Neural cell (in vitro differentiated cells): ENCODE measurements at regions not wholly inside any gene's neighbourhood (a gene's known extent, or its start where the extent isn't known, plus 50 kb on each side); places are given as distances from the start of the nearest gene placed in this dataset.
A peak's percentile ranks its signal among the peaks of the same experiment; 100 is the strongest.

Source experiments
- H2AFZ ChIP-seq: fragments of 200-600, 300-800 bp; sonication (generic), shearing (Covaris generic); 2 replicates; pipeline ENCODE4 v1.6.0; 2014; ENCODE audit warnings: low read depth, mild to moderate bottlenecking, antibody characterized with exemption, low read length, moderate library complexity
- H3F3A ChIP-seq: fragments of 200-600 bp; shearing (Covaris generic); 2 replicates; pipeline ENCODE4 v1.6.1; 2016; ENCODE audit warnings: mild to moderate bottlenecking, moderate library complexity, mixed read lengths, antibody characterized with exemption, low read length; ENCODE audit not compliant: insufficient read depth, poor library complexity, severe bottlenecking
- H3K27ac ChIP-seq: fragments of 200-600, 300-800 bp; sonication (generic), shearing (Covaris generic); 2 replicates; pipeline ENCODE4 v1.5.1; 2014; ENCODE audit warnings: mild to moderate bottlenecking, low read length, moderate library complexity
- H3K27me3 ChIP-seq: fragments of 300-800, 200-600 bp; sonication (generic), shearing (Covaris generic); 2 replicates; pipeline ENCODE4 v1.6.0; 2014; ENCODE audit warnings: mild to moderate bottlenecking, low read depth, low read length, moderate library complexity; ENCODE audit not compliant: insufficient read depth
- H3K36me3 ChIP-seq: fragments of 300-800, 200-600 bp; sonication (generic), shearing (Covaris generic); 2 replicates; pipeline ENCODE4 v1.5.1; 2014; ENCODE audit warnings: mild to moderate bottlenecking, antibody characterized with exemption, low read length, moderate library complexity; ENCODE audit not compliant: insufficient read depth
- H3K4me2 ChIP-seq: fragments of 300-800, 200-600 bp; sonication (generic), shearing (Covaris generic); 2 replicates; pipeline ENCODE4 v1.6.0; 2014; ENCODE audit warnings: mild to moderate bottlenecking, low read length
- H3K4me3 ChIP-seq: fragments of 300-800, 200-600 bp; sonication (generic), shearing (Covaris generic); 2 replicates; pipeline ENCODE4 v1.5.1; 2014; ENCODE audit warnings: mild to moderate bottlenecking, low read length, moderate library complexity
- H3K79me2 ChIP-seq: fragments of 200-600 bp; shearing (Covaris generic); replicated peaks from 2 replicates; pipeline ENCODE4 v1.6.0; 2014; ENCODE audit warnings: mild to moderate bottlenecking, low read length, moderate library complexity; ENCODE audit not compliant: insufficient read depth
- H3K9ac ChIP-seq: fragments of 300-800, 200-600 bp; sonication (generic), shearing (Covaris generic); 2 replicates; pipeline ENCODE4 v1.6.1; 2016; ENCODE audit warnings: mild to moderate bottlenecking, low read length, mixed read lengths
- H3K9me2 ChIP-seq: fragments of 200-600 bp; shearing (Covaris generic); 2 replicates; pipeline ENCODE4 v1.6.1; 2016; ENCODE audit warnings: mild to moderate bottlenecking, low read length, mixed read lengths; ENCODE audit not compliant: insufficient read depth
- H3K9me3 ChIP-seq: fragments of 200-600, 300-800 bp; sonication (generic), shearing (Covaris generic); 2 replicates; pipeline ENCODE4 v1.6.1; 2016; ENCODE audit warnings: mild to moderate bottlenecking, mixed run types, low read length, moderate library complexity, mixed read lengths
- H4K20me1 ChIP-seq: fragments of 200-600 bp; shearing (Covaris generic); 2 replicates; pipeline ENCODE4 v1.6.1; 2016; ENCODE audit warnings: mild to moderate bottlenecking, mixed run types; ENCODE audit not compliant: insufficient read depth
- EP300 ChIP-seq: fragments of 450-650 bp; conservative IDR thresholded peaks from 2 replicates; pipeline ENCODE4 v1.6.1; 2014; ENCODE audit warnings: antibody characterized with exemption, mild to moderate bottlenecking, moderate library complexity; ENCODE audit not compliant: poor library complexity, severe bottlenecking
- EZH2 ChIP-seq: fragments of 200-600, 300-800 bp; shearing (Covaris generic), sonication (generic); IDR thresholded peaks from 2 replicates; pipeline ENCODE4 v1.6.1; 2014; ENCODE audit warnings: antibody characterized with exemption, low read length, borderline replicate concordance, mild to moderate bottlenecking; ENCODE audit not compliant: insufficient read depth, poor library complexity, severe bottlenecking
- MXI1 ChIP-seq: fragments of 450-650 bp; conservative IDR thresholded peaks from 2 replicates; pipeline ENCODE4 v1.6.1; 2014; ENCODE audit warnings: antibody characterized with exemption, mild to moderate bottlenecking; ENCODE audit not compliant: poor library complexity, severe bottlenecking
- POLR2AphosphoS5 ChIP-seq: IDR thresholded peaks from 2 replicates; pipeline ENCODE4 v1.6.1; 2012
- RAD21 ChIP-seq: fragments of 450-650 bp; conservative IDR thresholded peaks from 2 replicates; pipeline ENCODE4 v1.6.1; 2014; ENCODE audit warnings: antibody characterized with exemption, mild to moderate bottlenecking, moderate library complexity
- SMC3 ChIP-seq: fragments of 450-650 bp; conservative IDR thresholded peaks from 2 replicates; pipeline ENCODE4 v1.6.1; 2014; ENCODE audit warnings: antibody characterized with exemption, mild to moderate bottlenecking, moderate library complexity; ENCODE audit not compliant: poor library complexity
- TAF1 ChIP-seq: IDR thresholded peaks from 2 replicates; pipeline ENCODE4 v1.6.1; 2012; ENCODE audit warnings: low read depth
- TF ChIP-seq, protein P1 (sequence below): fragments of 450-650 bp; IDR thresholded peaks from 2 replicates; pipeline ENCODE4 v1.5.1; 2014; ENCODE audit warnings: antibody characterized with exemption, mild to moderate bottlenecking, moderate library complexity; ENCODE audit not compliant: poor library complexity, severe bottlenecking
- TF ChIP-seq, protein P2 (sequence below): IDR thresholded peaks from 2 replicates; pipeline ENCODE4 v1.6.1; 2012; ENCODE audit warnings: borderline replicate concordance

DNA sequence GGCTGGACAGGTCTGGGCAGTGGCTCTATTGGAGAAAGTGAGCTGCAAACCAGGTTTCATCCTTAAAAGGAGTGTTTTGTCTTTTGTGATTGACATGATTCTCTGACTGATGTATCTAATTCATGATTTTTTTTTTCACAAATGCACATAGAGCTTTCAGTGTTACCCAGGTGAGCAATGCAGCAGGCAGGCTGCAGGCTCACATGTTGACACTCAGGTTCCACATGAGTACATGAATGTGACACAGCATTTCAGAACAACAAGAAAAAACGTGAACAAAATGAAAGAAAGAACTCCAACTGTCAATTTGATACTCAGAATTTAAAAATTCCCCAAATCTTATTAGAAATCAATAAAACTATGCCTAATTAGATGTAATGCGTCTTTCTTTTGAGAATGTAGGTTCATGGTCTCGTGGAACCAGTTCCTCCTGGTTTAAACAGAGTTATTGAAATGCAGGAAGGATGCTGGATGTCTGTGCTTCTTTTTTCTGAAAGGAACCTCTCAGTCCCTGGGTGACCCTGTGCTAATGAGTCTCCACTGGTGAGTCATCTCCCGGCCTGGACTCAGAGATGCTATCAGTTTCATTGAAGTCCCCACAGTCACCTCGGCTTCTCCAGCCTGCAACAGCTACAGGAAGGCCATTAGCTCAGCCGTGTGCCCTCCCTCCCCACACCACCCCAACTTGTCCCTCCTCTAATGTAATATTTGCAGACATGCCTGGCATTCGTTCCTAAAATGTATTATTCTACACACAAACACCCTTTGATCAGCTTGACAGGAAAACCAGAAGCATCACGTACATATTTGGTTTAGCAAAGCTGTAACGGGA lies 430.4 kb downstream of the LPIN1 start:
- Histone ChIP-seq H3K4me2 (no peak overlapping the region), H3K9me2 (no peaks in the 10 kb centered on the region), H3K36me3 (no peaks in the 10 kb centered on the region), H3K9me3 (no peaks in the 10 kb centered on the region), H3K27me3 (no peaks in the 10 kb centered on the region), H3K27ac (no peak overlapping the region), H2AFZ (no peak overlapping the region), H3K79me2 (no peaks in the 10 kb centered on the region), H3F3A (no peaks in the 10 kb centered on the region), H3K4me3 (no peak overlapping the region), H4K20me1 (no peaks in the 10 kb centered on the region), H3K9ac (no peak overlapping the region)
- TF ChIP-seq TAF1 (no peak), EP300 (peak; percentile 43), POLR2AphosphoS5 (peak; percentile 17)

DNA sequence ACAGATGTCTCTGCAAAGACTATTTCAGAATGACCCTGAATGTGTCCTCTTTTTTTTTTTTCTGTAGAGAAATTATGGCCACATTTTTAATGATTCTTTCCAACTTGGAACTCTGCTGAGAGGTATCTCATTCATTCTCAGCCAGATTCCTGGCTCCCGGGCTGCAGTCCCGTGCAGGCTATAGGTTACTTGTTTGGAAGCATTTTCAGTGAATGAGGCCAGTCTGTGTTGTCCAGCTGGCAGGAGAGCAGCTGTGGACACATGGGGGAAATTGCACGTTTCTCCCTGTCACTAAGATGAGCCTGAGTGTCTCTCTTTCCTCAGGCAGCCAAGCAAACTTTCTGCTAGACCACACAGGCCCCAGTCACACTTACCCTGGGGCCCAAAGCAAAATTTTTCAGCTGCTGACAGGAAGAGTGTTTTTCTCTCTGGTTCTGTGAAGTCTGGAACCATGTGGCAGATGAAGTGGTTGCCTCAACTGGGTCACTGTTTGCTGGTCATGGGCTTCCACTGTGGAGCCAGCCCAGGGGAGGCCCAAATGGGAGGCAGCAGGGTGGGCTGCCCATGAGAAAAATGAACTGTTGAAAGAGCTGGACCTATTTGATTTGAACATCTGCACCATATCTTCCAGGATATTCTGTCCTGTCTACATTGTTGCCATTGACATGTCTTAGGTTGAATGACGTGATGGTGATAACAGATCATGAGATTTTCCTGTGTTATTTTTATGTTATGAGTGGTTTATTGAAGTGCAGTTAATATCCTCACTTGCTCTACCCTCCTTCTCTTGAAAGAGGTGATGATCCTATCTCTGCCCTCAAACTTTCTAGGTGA lies 431.2 kb downstream of the LPIN1 start:
- Histone ChIP-seq H4K20me1 (no peaks in the 10 kb centered on the region), H3K36me3 (no peaks in the 10 kb centered on the region), H3K9me2 (no peaks in the 10 kb centered on the region), H3F3A (no peaks in the 10 kb centered on the region), H3K9ac (no peak overlapping the region), H3K27ac (no peak overlapping the region), H3K4me3 (no peak overlapping the region), H3K4me2 (no peak overlapping the region), H3K27me3 (no peaks in the 10 kb centered on the region), H2AFZ (no peak overlapping the region), H3K79me2 (no peaks in the 10 kb centered on the region), H3K9me3 (no peaks in the 10 kb centered on the region)
- TF ChIP-seq MXI1 (no peak), EP300 (no peak), SMC3 (no peak), POLR2AphosphoS5 (no peak), EZH2 (no peak), TAF1 (no peak), RAD21 (no peak)
- TF ChIP-seq, protein P1, sequence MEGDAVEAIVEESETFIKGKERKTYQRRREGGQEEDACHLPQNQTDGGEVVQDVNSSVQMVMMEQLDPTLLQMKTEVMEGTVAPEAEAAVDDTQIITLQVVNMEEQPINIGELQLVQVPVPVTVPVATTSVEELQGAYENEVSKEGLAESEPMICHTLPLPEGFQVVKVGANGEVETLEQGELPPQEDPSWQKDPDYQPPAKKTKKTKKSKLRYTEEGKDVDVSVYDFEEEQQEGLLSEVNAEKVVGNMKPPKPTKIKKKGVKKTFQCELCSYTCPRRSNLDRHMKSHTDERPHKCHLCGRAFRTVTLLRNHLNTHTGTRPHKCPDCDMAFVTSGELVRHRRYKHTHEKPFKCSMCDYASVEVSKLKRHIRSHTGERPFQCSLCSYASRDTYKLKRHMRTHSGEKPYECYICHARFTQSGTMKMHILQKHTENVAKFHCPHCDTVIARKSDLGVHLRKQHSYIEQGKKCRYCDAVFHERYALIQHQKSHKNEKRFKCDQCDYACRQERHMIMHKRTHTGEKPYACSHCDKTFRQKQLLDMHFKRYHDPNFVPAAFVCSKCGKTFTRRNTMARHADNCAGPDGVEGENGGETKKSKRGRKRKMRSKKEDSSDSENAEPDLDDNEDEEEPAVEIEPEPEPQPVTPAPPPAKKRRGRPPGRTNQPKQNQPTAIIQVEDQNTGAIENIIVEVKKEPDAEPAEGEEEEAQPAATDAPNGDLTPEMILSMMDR: no peak
- TF ChIP-seq, protein P2, sequence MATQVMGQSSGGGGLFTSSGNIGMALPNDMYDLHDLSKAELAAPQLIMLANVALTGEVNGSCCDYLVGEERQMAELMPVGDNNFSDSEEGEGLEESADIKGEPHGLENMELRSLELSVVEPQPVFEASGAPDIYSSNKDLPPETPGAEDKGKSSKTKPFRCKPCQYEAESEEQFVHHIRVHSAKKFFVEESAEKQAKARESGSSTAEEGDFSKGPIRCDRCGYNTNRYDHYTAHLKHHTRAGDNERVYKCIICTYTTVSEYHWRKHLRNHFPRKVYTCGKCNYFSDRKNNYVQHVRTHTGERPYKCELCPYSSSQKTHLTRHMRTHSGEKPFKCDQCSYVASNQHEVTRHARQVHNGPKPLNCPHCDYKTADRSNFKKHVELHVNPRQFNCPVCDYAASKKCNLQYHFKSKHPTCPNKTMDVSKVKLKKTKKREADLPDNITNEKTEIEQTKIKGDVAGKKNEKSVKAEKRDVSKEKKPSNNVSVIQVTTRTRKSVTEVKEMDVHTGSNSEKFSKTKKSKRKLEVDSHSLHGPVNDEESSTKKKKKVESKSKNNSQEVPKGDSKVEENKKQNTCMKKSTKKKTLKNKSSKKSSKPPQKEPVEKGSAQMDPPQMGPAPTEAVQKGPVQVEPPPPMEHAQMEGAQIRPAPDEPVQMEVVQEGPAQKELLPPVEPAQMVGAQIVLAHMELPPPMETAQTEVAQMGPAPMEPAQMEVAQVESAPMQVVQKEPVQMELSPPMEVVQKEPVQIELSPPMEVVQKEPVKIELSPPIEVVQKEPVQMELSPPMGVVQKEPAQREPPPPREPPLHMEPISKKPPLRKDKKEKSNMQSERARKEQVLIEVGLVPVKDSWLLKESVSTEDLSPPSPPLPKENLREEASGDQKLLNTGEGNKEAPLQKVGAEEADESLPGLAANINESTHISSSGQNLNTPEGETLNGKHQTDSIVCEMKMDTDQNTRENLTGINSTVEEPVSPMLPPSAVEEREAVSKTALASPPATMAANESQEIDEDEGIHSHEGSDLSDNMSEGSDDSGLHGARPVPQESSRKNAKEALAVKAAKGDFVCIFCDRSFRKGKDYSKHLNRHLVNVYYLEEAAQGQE: no peak
